ENCODE measurements at regions not wholly inside any gene's neighbourhood (a gene's known extent, or its start where the extent isn't known, plus 50 kb on each side); places are given as distances from the start of the nearest gene placed in this dataset.

GRCh38 chr9:107102011-107102410, 181.1 kb upstream of the RAD23B start:
- TF ChIP-seq CTCF (IDR thresholded peaks at IDR 0.05; ENCODE audit: insufficient read depth, missing control alignments) = no peak
- no peak for FAIRE-seq

DNA sequence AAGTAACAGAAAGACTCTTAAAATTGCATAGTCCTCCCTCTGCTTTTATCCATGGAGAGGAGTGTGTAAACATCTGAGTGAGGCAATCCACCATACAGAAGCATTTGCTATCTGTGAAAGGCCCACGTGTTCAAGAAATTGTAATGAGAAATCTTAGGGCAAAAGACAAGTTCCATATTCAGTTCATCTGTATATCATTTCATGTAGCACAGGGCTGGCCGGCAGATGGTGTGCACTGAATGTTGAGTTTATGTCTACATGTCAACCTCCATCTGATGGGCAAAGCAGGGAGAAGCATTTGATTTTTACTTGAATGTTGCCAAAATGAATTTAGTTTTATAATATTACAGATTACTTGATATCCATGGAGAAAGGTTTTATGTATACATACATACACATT, 179.5 kb upstream of the RAD23B start:
- FAIRE-seq (no peak), DNase-seq (ENCODE audit: insufficient read length, low spot score) (no peak)
- TF ChIP-seq CTCF (IDR thresholded peaks at IDR 0.05; ENCODE audit: insufficient read depth, missing control alignments) = no peak

More at GRCh38 chr9:107102011-107102410, 181.1 kb upstream of the RAD23B start:
- DNase-seq (ENCODE audit: insufficient read length, low spot score) = no peak

DNA sequence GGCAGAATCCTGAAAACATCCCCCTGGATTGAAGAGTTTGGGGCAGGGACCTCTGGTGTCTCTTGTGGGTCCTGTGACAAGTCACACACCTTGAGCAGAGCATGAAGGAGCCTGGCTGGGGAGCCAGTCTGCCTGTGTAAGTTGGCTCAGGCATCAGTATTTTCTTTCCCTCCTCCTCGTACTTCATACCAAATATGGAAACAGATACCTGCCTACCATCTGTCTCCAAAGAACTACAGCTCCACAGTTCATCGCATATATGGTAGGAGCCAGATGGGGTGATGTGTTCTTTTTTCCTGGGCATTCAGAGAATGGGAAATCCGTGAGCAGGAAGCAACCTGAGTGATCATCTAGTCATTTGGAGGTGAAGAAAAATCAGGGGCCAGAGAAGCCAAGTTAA, 177.3 kb upstream of the RAD23B start:
- DNase-seq (ENCODE audit: insufficient read length, low spot score) (no peak), FAIRE-seq (no peak)
- TF ChIP-seq CTCF (IDR thresholded peaks at IDR 0.05; ENCODE audit: insufficient read depth, missing control alignments) = no peak

DNA sequence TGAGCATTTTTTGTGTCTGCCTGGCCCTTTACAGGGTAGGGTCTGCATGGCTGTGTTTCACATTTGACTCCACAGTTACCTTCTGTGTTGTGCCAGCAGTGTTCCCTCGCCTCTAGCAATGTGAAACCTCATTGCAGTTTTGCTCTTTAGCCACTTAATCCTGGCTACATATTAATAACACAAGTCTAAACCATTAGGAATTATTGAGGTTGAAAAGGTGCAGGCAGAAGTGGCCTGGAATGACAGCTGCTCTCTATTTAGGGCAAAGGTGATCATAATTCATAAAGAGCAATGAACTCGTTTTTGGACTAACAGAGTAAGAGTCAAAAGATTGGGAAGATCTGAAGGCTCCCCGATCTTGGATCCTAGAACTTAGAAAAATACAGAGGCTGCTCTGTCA, 176.7 kb upstream of the RAD23B start:
- FAIRE-seq = no peak
- no peak for TF ChIP-seq CTCF (IDR thresholded peaks at IDR 0.05; ENCODE audit: insufficient read depth, missing control alignments)
- DNase-seq (ENCODE audit: insufficient read length, low spot score) = no peak

DNA sequence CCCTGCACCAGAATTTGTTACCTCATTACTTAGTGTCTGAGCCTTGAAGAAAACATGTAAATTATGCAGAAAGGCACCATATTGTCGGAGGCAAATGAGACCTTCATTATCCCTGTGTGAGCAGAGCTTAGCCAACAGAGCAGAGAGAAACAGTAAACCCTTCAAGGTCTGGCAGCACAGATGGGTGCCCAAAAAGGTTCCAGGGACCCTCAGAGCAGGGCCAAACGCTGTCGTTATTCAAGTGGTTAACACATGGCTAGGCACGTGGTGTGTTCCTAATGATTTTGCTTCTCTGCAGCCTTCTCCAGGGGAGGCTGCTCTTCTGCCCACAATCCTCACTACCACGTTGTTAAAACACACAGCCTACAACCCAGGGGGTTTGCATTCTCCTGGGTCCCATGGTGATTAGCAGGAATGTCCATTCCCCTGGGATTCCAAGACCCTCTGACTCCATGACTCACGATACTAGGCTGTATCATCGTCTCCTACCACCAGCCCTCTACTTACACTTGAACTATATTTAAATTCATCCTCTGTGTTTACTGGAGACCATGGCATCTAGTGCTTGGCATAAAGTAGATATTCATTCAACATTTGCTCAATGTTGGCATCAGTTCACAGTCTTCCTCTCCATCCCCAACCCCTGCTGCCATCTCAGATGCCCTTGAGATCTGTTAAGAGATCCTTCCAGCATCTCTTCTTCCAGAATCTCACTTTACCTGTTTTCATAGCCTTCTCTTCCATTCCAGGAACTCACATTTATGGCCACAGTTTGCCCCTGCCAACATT, 174.5 kb upstream of the RAD23B start:
- FAIRE-seq (no peak), DNase-seq (ENCODE audit: insufficient read length, low spot score) (no peak)
- no peak for TF ChIP-seq CTCF (IDR thresholded peaks at IDR 0.05; ENCODE audit: insufficient read depth, missing control alignments)

GRCh38 chr9:107109324-107109723, 173.8 kb upstream of the RAD23B start:
- no peak for FAIRE-seq
- no peak for TF ChIP-seq CTCF (IDR thresholded peaks at IDR 0.05; ENCODE audit: insufficient read depth, missing control alignments)
- no peak for DNase-seq (ENCODE audit: insufficient read length, low spot score)

- no peak for DNase-seq (ENCODE audit: insufficient read length, low spot score)
- no peak for TF ChIP-seq CTCF (IDR thresholded peaks at IDR 0.05; ENCODE audit: insufficient read depth, missing control alignments)
- FAIRE-seq = no peak
Observed at GRCh38 chr9:107110153-107110552, 172.9 kb upstream of the RAD23B start.

All from D721Med (cell line).